IPS-NIHi11 (cell line): ENCODE measurements at regions not wholly inside any gene's neighbourhood (a gene's known extent, or its start where the extent isn't known, plus 50 kb on each side); places are given as distances from the start of the nearest gene placed in this dataset.
"Not testable (repeated sequence)": the region's sequence is repeated elsewhere in the genome, so short reads cannot be mapped to it uniquely, and the experiment has no call there.

ENCODE experiments used
- DNase-seq: peaks from one replicate; pipeline ENCODE4 v3.0.0; 2012; ENCODE audit warnings: mixed read lengths, low spot score

GRCh38 chr3:153903430-153903829, 217.8 kb upstream of the ARHGEF26 start:
- peak; percentile 22 for DNase-seq

GRCh38 chr3:153906366-153906765, 214.8 kb upstream of the ARHGEF26 start:
- no peak for DNase-seq

GRCh38 chr3:153910387-153910786, 210.8 kb upstream of the ARHGEF26 start:
- DNase-seq = no peak

- DNase-seq = no peak
Measured at GRCh38 chr3:153911116-153911515, 210.1 kb upstream of the ARHGEF26 start.

- DNase-seq = no peak
Measured at GRCh38 chr3:153919773-153920172, 201.4 kb upstream of the ARHGEF26 start.

GRCh38 chr3:153921826-153922225, 199.4 kb upstream of the ARHGEF26 start:
- DNase-seq = no peak

- DNase-seq = no peak
Measured at GRCh38 chr3:153925841-153926514, 195.2 kb upstream of the ARHGEF26 start.

GRCh38 chr3:153927107-153927506, 194.1 kb upstream of the ARHGEF26 start:
- DNase-seq = no peak

- DNase-seq = no peak
Measured at GRCh38 chr3:153928851-153929250, 192.3 kb upstream of the ARHGEF26 start.

GRCh38 chr3:153933481-153933880, 187.7 kb upstream of the ARHGEF26 start:
- not testable (repeated sequence) for DNase-seq

GRCh38 chr3:153944084-153944483, 177.1 kb upstream of the ARHGEF26 start:
- DNase-seq = no peak

GRCh38 chr3:153951276-153951675, 169.9 kb upstream of the ARHGEF26 start:
- no peak for DNase-seq

- no peak for DNase-seq
Measured at GRCh38 chr3:153952091-153952490, 169.1 kb upstream of the ARHGEF26 start.

- no peak for DNase-seq
Measured at GRCh38 chr3:153956613-153957012, 164.6 kb upstream of the ARHGEF26 start.

GRCh38 chr3:153957421-153957820, 163.8 kb upstream of the ARHGEF26 start:
- DNase-seq = no peak

GRCh38 chr3:153958635-153959595, 162.3 kb upstream of the ARHGEF26 start:
- no peak for DNase-seq

GRCh38 chr3:153960458-153961074, 160.6 kb upstream of the ARHGEF26 start:
- no peak for DNase-seq

- peak; percentile 33 for DNase-seq
Measured at GRCh38 chr3:153961494-153961893, 159.7 kb upstream of the ARHGEF26 start.

GRCh38 chr3:153963012-153963411, 158.2 kb upstream of the ARHGEF26 start:
- DNase-seq = no peak

GRCh38 chr3:153967260-153967659, 153.9 kb upstream of the ARHGEF26 start:
- DNase-seq = no peak

- no peak for DNase-seq
Measured at GRCh38 chr3:153970047-153970446, 151.1 kb upstream of the ARHGEF26 start.

GRCh38 chr3:153970741-153971347, 150.3 kb upstream of the ARHGEF26 start:
- DNase-seq = no peak
